HG03175 (cell line): ENCODE measurements at regions not wholly inside any gene's neighbourhood (a gene's known extent, or its start where the extent isn't known, plus 50 kb on each side); places are given as distances from the start of the nearest gene placed in this dataset.

ENCODE experiments used
- ATAC-seq: cut with Tn5 transposase; IDR thresholded peaks from one replicate; pipeline ENCODE4 v1.9.1; 2021; ENCODE audit warnings: mild to moderate bottlenecking, moderate library complexity; ENCODE audit not compliant: unreplicated experiment

DNA sequence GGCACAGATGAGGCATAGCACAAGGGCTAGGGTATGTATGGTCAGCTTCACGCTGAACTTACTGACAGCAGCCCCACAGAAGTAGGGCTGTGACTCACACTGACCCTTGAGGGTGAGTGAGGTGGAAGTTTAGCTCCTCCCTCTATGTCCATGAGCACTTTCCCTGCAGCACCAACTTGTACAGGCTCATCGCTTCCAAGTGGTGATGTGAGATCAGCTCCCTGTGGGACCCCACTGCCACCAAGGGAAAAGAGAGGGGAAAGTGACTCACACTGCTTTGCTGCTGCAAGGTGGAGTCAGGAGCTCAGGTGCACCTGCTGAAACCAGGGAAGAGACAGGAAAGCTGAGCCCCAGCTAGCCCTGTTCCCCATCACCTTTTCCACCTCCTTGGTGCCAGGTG, 91.5 kb downstream of the TEX51 start:
- no peak for ATAC-seq

DNA sequence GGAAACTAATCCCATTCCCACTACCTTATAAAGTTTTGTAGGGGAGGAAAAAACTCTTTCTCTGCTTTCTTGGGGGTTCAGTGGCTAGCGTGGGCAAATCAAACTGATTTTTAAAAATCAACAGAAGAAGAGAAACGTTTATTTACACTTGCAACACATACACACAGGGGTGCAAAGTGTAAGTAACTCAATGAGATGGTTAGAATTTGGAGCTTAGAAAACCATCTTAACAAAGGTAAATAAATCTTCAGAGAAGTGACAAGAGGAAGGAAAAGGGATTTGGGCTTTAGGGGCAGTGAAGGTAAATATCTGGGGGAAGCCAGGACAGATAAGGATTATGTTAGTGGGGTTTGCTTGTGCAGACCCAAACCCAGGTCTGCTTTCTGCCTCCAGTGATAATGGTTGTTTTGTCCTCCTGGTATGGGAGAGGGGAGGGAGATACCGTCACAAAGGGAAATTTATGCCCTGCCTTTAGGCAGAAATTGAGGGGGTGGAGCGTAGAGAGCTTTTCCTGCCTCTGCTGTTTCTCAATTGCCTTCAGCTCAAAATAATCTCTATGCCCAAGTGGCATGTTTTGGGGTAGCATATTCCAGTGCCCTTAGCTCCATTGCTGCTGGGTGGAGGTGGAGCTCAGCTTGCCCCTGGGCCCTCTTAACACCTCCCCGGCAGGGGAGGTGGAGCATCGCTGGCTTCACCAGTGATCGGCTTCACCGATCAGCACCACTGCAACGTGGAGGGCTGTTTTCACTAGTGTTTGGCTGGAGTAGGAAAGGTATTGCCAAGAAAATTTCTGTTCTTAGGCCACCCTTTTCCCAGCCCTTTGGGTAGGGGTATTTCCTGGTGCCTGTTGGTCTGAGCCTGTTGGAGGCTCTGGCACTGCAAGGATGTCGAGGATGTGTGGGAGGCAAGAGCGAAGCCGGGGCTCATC, 92.2 kb downstream of the TEX51 start:
- ATAC-seq: no peak

DNA sequence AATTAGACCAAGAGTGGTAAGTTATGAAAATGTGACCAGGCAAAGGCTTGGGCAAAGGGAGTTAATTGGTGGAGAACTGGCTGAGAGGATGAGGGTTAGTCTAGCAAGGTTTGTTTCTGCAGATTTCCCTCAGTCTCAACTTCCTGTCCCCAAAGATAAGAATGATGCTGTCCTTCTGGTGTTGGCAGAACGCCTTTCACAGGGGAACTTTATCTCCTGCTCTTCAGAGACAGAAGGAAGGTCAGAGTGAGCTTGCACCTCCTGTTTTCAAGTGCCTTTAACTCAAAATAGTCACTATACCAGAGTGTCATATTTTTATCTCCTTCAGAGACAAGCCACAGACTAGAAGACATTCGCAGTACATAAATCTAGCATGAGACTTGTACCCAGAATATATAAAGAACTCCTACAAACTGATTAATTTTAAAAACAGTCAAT, 95.7 kb downstream of the TEX51 start:
- no peak for ATAC-seq

DNA sequence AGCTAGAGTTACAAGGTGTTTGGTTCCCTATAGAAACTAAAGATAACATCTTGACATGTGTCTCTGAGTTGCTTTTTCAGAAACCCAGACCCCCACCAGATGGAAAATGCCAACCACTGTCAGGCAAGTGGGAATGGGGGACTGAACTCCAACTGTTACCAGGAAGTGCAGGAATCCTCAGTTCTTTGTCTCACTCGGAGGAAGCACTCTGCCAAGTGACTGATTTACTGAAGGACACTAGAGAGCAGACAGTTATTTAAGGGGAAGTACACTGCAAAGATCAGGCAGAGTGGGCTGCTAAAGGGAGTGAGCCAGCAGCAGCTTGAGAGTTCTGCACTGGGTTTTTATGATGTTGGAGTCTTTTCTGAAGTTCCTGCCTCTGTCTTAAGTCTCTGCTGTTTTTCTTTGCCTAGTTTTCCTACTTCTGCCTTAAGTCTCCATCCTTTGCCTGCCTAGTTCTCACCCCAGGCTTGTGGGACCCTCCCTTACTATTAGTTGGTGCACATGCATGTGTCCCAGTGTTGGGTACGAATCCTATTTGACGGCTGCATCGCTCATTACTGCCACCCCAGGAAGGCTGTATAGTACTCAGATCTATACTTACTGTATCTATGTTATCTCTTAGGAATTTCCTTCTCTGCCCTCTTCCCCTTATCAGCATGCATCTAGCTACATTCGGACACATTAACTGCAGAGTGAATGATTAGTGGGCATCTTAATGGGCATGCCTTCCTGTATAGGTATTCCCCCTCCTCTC, 97.1 kb downstream of the TEX51 start:
- ATAC-seq: no peak

DNA sequence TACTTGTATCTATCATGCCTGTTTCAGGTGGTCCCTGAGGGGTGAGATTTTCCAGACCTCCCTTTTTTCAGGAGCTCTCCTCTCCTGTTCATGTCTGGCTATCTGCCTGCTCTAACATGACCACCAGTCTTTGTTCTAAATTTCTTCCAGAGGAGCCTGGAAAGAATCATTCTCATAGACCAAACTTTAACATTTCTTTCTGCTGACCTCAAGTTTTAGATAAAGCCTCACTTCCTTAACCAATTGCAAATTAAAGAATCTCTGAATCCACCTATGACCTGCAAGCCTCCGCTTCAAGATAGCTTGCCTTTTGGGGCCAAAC, 97.6 kb downstream of the TEX51 start:
- no peak for ATAC-seq
